A549 (cell line): ENCODE measurements at regions not wholly inside any gene's neighbourhood (a gene's known extent, or its start where the extent isn't known, plus 50 kb on each side); places are given as distances from the start of the nearest gene placed in this dataset.

Experiments
- ATAC-seq, 2 experiments: fragments of 200-7000 bp in 1 of 2; fragments of >200 bp in 1 of 2; cut with Nextera tagmentation in 1 of 2; cut with Tn5 transposase in 1 of 2; 3 replicates each; pipeline versions ENCODE4 v1.8.0 to v1.9.1; 2018 to 2020; ENCODE audit warnings: mild to moderate bottlenecking in 1 of 2, moderate library complexity in 1 of 2
- CTCF ChIA-PET: fragments of 300-600 bp; sonication (Branson Sonifier 250); formaldehyde crosslinking; extraction: SDS; loops from one replicate; lab custom pipeline; 2021; ENCODE audit warnings: antibody characterized with exemption, inconsistent platforms; lab: Yijun Ruan, JAX
- POLR2A ChIA-PET: fragments of 350-600 bp; formaldehyde crosslinking; extraction: SDS; loops from one replicate; lab custom pipeline; 2021; ENCODE audit warnings: antibody characterized with exemption, inconsistent platforms; lab: Yijun Ruan, JAX
- DNase-seq, 2 experiments: peaks; one replicate each; pipeline versions ENCODE4 v3.0.0 to v3.0.0-alpha.2; 2011 to 2016; ENCODE audit warnings: low read depth in 1 of 2, low spot score in 1 of 2
- FAIRE-seq: peaks from 2 replicates; lab custom pipeline; 2011; peaks lifted over from hg19 to GRCh38; lab: Jason Lieb, UNC
- H3K27ac ChIP-seq, 2 experiments: fragments of >200 bp; sonication (Bioruptor Twin); formaldehyde crosslinking; 3 replicates each; pipeline ENCODE4 v1.5.1; 2016 to 2017
- H3K4me1 ChIP-seq: fragments of >200 bp; sonication (Bioruptor Twin); formaldehyde crosslinking; 3 replicates; pipeline ENCODE4 v1.6.1; 2016
- H3K4me2 ChIP-seq: fragments of >200 bp; sonication (Bioruptor Twin); formaldehyde crosslinking; 3 replicates; pipeline ENCODE4 v1.6.1; 2016
- H3K4me3 ChIP-seq: fragments of >200 bp; sonication (Bioruptor Twin); formaldehyde crosslinking; 3 replicates; pipeline ENCODE4 v1.5.1; 2016
- H3K9me3 ChIP-seq: fragments of >200 bp; sonication (Bioruptor Twin); formaldehyde crosslinking; 3 replicates; pipeline ENCODE4 v1.6.1; 2016
- BHLHE40 ChIP-seq: IDR thresholded peaks from 2 replicates; pipeline ENCODE4 v1.6.1; 2012; ENCODE audit warnings: low read depth, low read length, inconsistent platforms
- CBX2 ChIP-seq: fragments of 200-600 bp; sonication (generic); IDR thresholded peaks from 2 replicates; pipeline ENCODE4 v1.6.1; 2016; ENCODE audit warnings: low read depth, mild to moderate bottlenecking, borderline replicate concordance
- CBX8 ChIP-seq: fragments of 200-600 bp; sonication (generic); IDR thresholded peaks from 2 replicates; pipeline ENCODE4 v1.6.1; 2016
- CHD2 ChIP-seq: fragments of 150-350 bp; IDR thresholded peaks from 2 replicates; pipeline ENCODE4 v1.6.1; 2014; ENCODE audit warnings: low read length; ENCODE audit not compliant: partially characterized antibody
- EHF ChIP-seq: fragments of 250-450 bp; sonication (Bioruptor Pico); IDR thresholded peaks from 2 replicates; pipeline ENCODE4 v1.5.0; 2020; ENCODE audit warnings: mild to moderate bottlenecking
- EHMT2 ChIP-seq: fragments of 200-600 bp; sonication (generic); IDR thresholded peaks from 2 replicates; pipeline ENCODE4 v1.6.1; 2016; ENCODE audit warnings: antibody characterized with exemption, low read depth, mild to moderate bottlenecking, moderate library complexity
- ESRRA ChIP-seq: fragments of 150-350 bp; IDR thresholded peaks from 2 replicates; pipeline ENCODE4 v1.6.1; 2014; ENCODE audit warnings: mild to moderate bottlenecking, low read length, borderline replicate concordance
- FOXS1 ChIP-seq: fragments of 250-450 bp; sonication (Bioruptor Pico); IDR thresholded peaks from 2 replicates; pipeline ENCODE4 v1.5.0; 2020; ENCODE audit warnings: mild to moderate bottlenecking, moderate library complexity
- GATA3 ChIP-seq: IDR thresholded peaks from 2 replicates; pipeline ENCODE4 v1.6.1; 2012; ENCODE audit warnings: borderline replicate concordance
- HEYL ChIP-seq: fragments of 250-450 bp; sonication (Bioruptor Pico); IDR thresholded peaks from 2 replicates; pipeline ENCODE4 v1.8.0; 2021; ENCODE audit warnings: mild to moderate bottlenecking, moderate library complexity
- JUNB ChIP-seq: fragments of >200 bp; sonication (Bioruptor Twin); formaldehyde crosslinking; IDR thresholded peaks from 2 replicates; pipeline ENCODE4 v1.6.1; 2016
- KDM5A ChIP-seq: fragments of 200-600 bp; sonication (generic); IDR thresholded peaks from 2 replicates; pipeline ENCODE4 v1.6.1; 2016; ENCODE audit warnings: antibody characterized with exemption, mild to moderate bottlenecking
- MAFK ChIP-seq: fragments of 450-650 bp; IDR thresholded peaks from 2 replicates; pipeline ENCODE4 v1.6.1; 2014; ENCODE audit not compliant: partially characterized antibody
- MAZ ChIP-seq: fragments of 150-350 bp; IDR thresholded peaks from 2 replicates; pipeline ENCODE4 v1.6.1; 2014; ENCODE audit warnings: antibody characterized with exemption, low read depth, low read length, borderline replicate concordance
- MYC ChIP-seq: IDR thresholded peaks from 2 replicates; pipeline ENCODE4 v1.6.1; 2012; ENCODE audit warnings: mild to moderate bottlenecking, inconsistent platforms, low read length, improper control_type of control experiment, borderline replicate concordance
- NPAS2 ChIP-seq: fragments of 250-450 bp; sonication (Bioruptor Pico); IDR thresholded peaks from 2 replicates; pipeline ENCODE4 v1.8.0; 2022; ENCODE audit warnings: mild to moderate bottlenecking, moderate library complexity, borderline replicate concordance
- NR3C1 ChIP-seq: fragments of >200 bp; sonication (Bioruptor Twin); formaldehyde crosslinking; IDR thresholded peaks from 3 replicates; pipeline ENCODE4 v1.6.1; 2017
- POLR2AphosphoS2 ChIP-seq: conservative IDR thresholded peaks from 2 replicates; pipeline ENCODE4 v1.6.1; 2012; ENCODE audit warnings: low read length, improper control_type of control experiment, inconsistent platforms
- RCOR1 ChIP-seq: fragments of 150-350 bp; IDR thresholded peaks from 2 replicates; pipeline ENCODE4 v1.6.1; 2014; ENCODE audit warnings: antibody characterized with exemption, low read length, low read depth
- RFX5 ChIP-seq: fragments of 450-650 bp; IDR thresholded peaks from 2 replicates; pipeline ENCODE4 v1.7.1; 2014; ENCODE audit warnings: antibody characterized with exemption, mild to moderate bottlenecking, moderate library complexity
- SREBF2 ChIP-seq: fragments of 450-650 bp; IDR thresholded peaks from 2 replicates; pipeline ENCODE4 v1.6.1; 2014; ENCODE audit warnings: mild to moderate bottlenecking, moderate library complexity
- ZC3H11A ChIP-seq: fragments of 450-650 bp; IDR thresholded peaks from 2 replicates; pipeline ENCODE4 v1.6.1; 2014; ENCODE audit warnings: antibody characterized with exemption, mild to moderate bottlenecking
- ZFP36 ChIP-seq: fragments of 450-650 bp; IDR thresholded peaks from 2 replicates; pipeline ENCODE4 v1.6.1; 2014; ENCODE audit warnings: borderline replicate concordance; ENCODE audit not compliant: partially characterized antibody
- ZSCAN20 ChIP-seq: fragments of 250-450 bp; sonication (Bioruptor Pico); IDR thresholded peaks from 2 replicates; pipeline ENCODE4 v1.8.0; 2022; ENCODE audit warnings: mild to moderate bottlenecking, moderate library complexity
- WGBS: methylation state at CpG from one replicate; pipeline ENCODE4 v1.1.6; 2017; ENCODE audit errors: missing lambda C conversion rate; 5-methylcytosine and 5-hydroxymethylcytosine counted together
- TF ChIP-seq, protein P1 (sequence below): IDR thresholded peaks from 2 replicates; pipeline ENCODE4 v1.6.1; 2012; ENCODE audit warnings: low read depth, borderline replicate concordance
- TF ChIP-seq, protein P2 (sequence below): fragments of >200 bp; sonication (Bioruptor Twin); formaldehyde crosslinking; IDR thresholded peaks from 3 replicates; pipeline ENCODE4 v1.5.1; 2016
- TF ChIP-seq, protein P3 (sequence below): fragments of >200 bp; sonication (Bioruptor Twin); formaldehyde crosslinking; IDR thresholded peaks from 3 replicates; pipeline ENCODE4 v1.6.1; 2016
- TF ChIP-seq, protein P4 (sequence below): fragments of 150-350 bp; IDR thresholded peaks from 2 replicates; pipeline ENCODE4 v1.6.1; 2014; ENCODE audit warnings: low read depth, mild to moderate bottlenecking, low read length
- TF ChIP-seq, protein P5 (sequence below): IDR thresholded peaks from 2 replicates; pipeline ENCODE4 v1.6.1; 2012
- TF ChIP-seq, protein P6 (sequence below): fragments of >200 bp; sonication (Bioruptor Twin); formaldehyde crosslinking; IDR thresholded peaks from 2 replicates; pipeline ENCODE4 v1.6.1; 2016

DNA sequence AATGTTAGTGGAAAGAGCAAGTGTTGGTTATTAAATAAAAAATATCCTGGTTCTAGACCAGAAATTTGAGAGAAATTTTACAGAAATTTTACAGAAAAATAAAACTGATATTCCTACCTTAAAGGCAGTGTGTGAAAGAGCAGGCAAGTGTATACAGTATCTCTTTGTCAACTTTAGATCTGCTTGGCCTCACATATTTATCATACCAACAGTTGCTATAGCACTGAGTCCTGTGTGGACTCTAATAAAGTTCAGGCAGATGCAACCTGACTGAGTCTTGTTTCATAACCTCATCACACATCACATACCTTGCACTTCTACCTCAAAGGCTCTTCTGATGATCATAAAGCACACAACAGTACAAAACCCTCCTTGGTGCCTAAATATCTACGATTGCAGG lies 552.4 kb upstream of the PCDH15 start:
- DNase-seq: no peak
- H3K9me3 ChIP-seq: no peaks in the 10 kb centered on the region
- H3K4me1 ChIP-seq: no peaks in the 10 kb centered on the region
- no peak overlapping the region for H3K27ac ChIP-seq
- no peak for FAIRE-seq
- H3K4me2 ChIP-seq: no peak overlapping the region
- CTCF ChIA-PET: no interaction called here
- WGBS: 4% methylated on average over 1 of the region's 1 CpG
- TF ChIP-seq FOXS1 (CRISPR knock-in tag) (no peak), CHD2 (no peak), KDM5A (no peak), CBX2 (no peak), RCOR1 (no peak), BHLHE40 (no peak), ZFP36 (no peak), EHMT2 (no peak), CBX8 (no peak), GATA3 (no peak), ESRRA (no peak), MYC (no peak), SREBF2 (no peak), ZC3H11A (no peak), JUNB (no peak), MAZ (no peak)
- TF ChIP-seq, protein P1, sequence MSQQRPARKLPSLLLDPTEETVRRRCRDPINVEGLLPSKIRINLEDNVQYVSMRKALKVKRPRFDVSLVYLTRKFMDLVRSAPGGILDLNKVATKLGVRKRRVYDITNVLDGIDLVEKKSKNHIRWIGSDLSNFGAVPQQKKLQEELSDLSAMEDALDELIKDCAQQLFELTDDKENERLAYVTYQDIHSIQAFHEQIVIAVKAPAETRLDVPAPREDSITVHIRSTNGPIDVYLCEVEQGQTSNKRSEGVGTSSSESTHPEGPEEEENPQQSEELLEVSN: no peak
- TF ChIP-seq, protein P2, sequence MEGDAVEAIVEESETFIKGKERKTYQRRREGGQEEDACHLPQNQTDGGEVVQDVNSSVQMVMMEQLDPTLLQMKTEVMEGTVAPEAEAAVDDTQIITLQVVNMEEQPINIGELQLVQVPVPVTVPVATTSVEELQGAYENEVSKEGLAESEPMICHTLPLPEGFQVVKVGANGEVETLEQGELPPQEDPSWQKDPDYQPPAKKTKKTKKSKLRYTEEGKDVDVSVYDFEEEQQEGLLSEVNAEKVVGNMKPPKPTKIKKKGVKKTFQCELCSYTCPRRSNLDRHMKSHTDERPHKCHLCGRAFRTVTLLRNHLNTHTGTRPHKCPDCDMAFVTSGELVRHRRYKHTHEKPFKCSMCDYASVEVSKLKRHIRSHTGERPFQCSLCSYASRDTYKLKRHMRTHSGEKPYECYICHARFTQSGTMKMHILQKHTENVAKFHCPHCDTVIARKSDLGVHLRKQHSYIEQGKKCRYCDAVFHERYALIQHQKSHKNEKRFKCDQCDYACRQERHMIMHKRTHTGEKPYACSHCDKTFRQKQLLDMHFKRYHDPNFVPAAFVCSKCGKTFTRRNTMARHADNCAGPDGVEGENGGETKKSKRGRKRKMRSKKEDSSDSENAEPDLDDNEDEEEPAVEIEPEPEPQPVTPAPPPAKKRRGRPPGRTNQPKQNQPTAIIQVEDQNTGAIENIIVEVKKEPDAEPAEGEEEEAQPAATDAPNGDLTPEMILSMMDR: no peak
- TF ChIP-seq, all 56 proteins: peak for 0
- no peak overlapping the region for H3K4me3 ChIP-seq
- POLR2A ChIA-PET: no interaction called here
- ATAC-seq: no peak

DNA sequence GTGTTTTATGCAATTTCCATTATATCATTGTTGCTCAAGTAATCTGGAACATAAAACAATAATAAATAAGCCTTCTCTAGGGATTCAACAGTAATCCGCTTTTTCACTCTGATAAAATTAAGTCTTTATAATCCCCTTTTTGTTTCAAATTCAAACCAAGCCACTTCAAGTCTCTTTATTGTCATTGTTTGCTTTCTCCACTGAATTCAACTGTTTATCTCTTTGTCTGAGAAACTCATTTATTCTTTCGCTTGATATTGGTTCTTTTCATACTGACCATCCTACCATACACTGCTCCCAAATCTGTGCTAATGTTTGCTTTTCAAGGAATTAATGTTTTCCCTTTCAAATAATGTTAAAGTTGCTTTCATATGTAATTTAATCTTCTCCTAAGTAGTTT lies 550.4 kb upstream of the PCDH15 start:
- no peak overlapping the region for H3K4me3 ChIP-seq
- no peak for DNase-seq
- TF ChIP-seq SREBF2 (no peak), MAFK (no peak), ZSCAN20 (no peak), POLR2AphosphoS2 (no peak), EHF (CRISPR knock-in tag) (no peak), ZC3H11A (no peak), NR3C1 (no peak), CBX2 (no peak), HEYL (CRISPR knock-in tag) (no peak), RFX5 (no peak), NPAS2 (CRISPR knock-in tag) (no peak), KDM5A (no peak)
- TF ChIP-seq, protein P3, sequence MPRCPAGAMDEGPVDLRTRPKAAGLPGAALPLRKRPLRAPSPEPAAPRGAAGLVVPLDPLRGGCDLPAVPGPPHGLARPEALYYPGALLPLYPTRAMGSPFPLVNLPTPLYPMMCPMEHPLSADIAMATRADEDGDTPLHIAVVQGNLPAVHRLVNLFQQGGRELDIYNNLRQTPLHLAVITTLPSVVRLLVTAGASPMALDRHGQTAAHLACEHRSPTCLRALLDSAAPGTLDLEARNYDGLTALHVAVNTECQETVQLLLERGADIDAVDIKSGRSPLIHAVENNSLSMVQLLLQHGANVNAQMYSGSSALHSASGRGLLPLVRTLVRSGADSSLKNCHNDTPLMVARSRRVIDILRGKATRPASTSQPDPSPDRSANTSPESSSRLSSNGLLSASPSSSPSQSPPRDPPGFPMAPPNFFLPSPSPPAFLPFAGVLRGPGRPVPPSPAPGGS: no peak
- TF ChIP-seq, protein P1: no peak
- TF ChIP-seq, protein P4, sequence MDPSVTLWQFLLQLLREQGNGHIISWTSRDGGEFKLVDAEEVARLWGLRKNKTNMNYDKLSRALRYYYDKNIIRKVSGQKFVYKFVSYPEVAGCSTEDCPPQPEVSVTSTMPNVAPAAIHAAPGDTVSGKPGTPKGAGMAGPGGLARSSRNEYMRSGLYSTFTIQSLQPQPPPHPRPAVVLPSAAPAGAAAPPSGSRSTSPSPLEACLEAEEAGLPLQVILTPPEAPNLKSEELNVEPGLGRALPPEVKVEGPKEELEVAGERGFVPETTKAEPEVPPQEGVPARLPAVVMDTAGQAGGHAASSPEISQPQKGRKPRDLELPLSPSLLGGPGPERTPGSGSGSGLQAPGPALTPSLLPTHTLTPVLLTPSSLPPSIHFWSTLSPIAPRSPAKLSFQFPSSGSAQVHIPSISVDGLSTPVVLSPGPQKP: no peak
- TF ChIP-seq, protein P5, sequence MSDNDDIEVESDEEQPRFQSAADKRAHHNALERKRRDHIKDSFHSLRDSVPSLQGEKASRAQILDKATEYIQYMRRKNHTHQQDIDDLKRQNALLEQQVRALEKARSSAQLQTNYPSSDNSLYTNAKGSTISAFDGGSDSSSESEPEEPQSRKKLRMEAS: no peak
- TF ChIP-seq, protein P6, sequence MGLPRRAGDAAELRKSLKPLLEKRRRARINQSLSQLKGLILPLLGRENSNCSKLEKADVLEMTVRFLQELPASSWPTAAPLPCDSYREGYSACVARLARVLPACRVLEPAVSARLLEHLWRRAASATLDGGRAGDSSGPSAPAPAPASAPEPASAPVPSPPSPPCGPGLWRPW: no peak
- FAIRE-seq: no peak
- no peak overlapping the region for H3K27ac ChIP-seq
- no peaks in the 10 kb centered on the region for H3K4me1 ChIP-seq
- no peak for ATAC-seq
- no peaks in the 10 kb centered on the region for H3K9me3 ChIP-seq
- ChIA-PET CTCF (no interaction called here), POLR2A (no interaction called here)
- H3K4me2 ChIP-seq: no peak overlapping the region
- WGBS: 18% methylated on average over 2 of the region's 2 CpGs
